ENCODE measurements at regions not wholly inside any gene's neighbourhood (a gene's known extent, or its start where the extent isn't known, plus 50 kb on each side); places are given as distances from the start of the nearest gene placed in this dataset.

- TF ChIP-seq KLF10 (CRISPR knock-in tag; IDR thresholded peaks at IDR 0.05) (no peak), FIP1L1 (IDR thresholded peaks at IDR 0.05; ENCODE audit: low read depth, low read length, poor library complexity, severe bottlenecking) (no peak), STAT6 (CRISPR knock-in tag; IDR thresholded peaks at IDR 0.05) (no peak), ZNF384 (IDR thresholded peaks at IDR 0.05; ENCODE audit: low read depth, low read length) (0 out of 2 replicates have a peak, but pooled peaks have one; percentile 8), ZNF589 (CRISPR knock-in tag; IDR thresholded peaks at IDR 0.05; ENCODE audit: low read depth) (0 out of 2 replicates have a peak, but pooled peaks have one; percentile 21), PTTG1 (tag; IDR thresholded peaks at IDR 0.05; ENCODE audit: low read depth) (no peak), ZC3H4 (CRISPR knock-in tag; IDR thresholded peaks at IDR 0.05; ENCODE audit: borderline replicate concordance) (no peak), CBFA2T3 (IDR thresholded peaks at IDR 0.05) (no peak), CHD2 (IDR thresholded peaks at IDR 0.05; ENCODE audit: low read depth, low read length) (peak; percentile 47; the same call in 1 of the 2 replicates), FOS (IDR thresholded peaks at IDR 0.05; ENCODE audit: extremely low read depth, insufficient read length) (no peak), ZNF184 (CRISPR knock-in tag; IDR thresholded peaks at IDR 0.05) (no peak), EWSR1 (IDR thresholded peaks at IDR 0.05; ENCODE audit: borderline replicate concordance, low read depth, partially characterized antibody) (no peak), SPI1 (IDR thresholded peaks at IDR 0.05; ENCODE audit: borderline replicate concordance, low read depth, low read length) (peak; percentile 59; the same call in 1 of the 2 replicates), NCOR1 (IDR thresholded peaks at IDR 0.05) (no peak), CLOCK (CRISPR knock-in tag; IDR thresholded peaks at IDR 0.05; ENCODE audit: borderline replicate concordance) (no peak), RBM22 (IDR thresholded peaks at IDR 0.05; ENCODE audit: low read depth, low read length, poor library complexity, severe bottlenecking) (no peak), GATA2 (CRISPR knock-in tag; IDR thresholded peaks at IDR 0.05) (peak; percentile 58; the same call in 1 of the 2 replicates), SMAD1 (IDR thresholded peaks at IDR 0.05; ENCODE audit: low read depth, low read length, partially characterized antibody) (no peak), HCFC1 (IDR thresholded peaks at IDR 0.05; ENCODE audit: low read depth, low read length) (0 out of 2 replicates have a peak, but pooled peaks have one; percentile 12), ZNF785 (CRISPR knock-in tag; IDR thresholded peaks at IDR 0.05) (no peak), MITF (IDR thresholded peaks at IDR 0.05) (no peak; the same call in 1 of the 2 replicates), TBL1XR1 (IDR thresholded peaks at IDR 0.05; ENCODE audit: low read length in 2 of 2) (no peak), ZKSCAN3 (CRISPR knock-in tag; IDR thresholded peaks at IDR 0.05) (no peak), MEF2D (tag; conservative IDR thresholded peaks at IDR 0.05; ENCODE audit: low read depth) (0 out of 2 replicates have a peak, but pooled peaks have one; percentile 20)
These were observed 70.7 kb upstream of the ABHD2 start (continued) for GRCh38 chr15:89017370-89018066.

Measured in K562 (cell line).